ENCODE measurements at regions not wholly inside any gene's neighbourhood (a gene's known extent, or its start where the extent isn't known, plus 50 kb on each side); places are given as distances from the start of the nearest gene placed in this dataset.

DNA sequence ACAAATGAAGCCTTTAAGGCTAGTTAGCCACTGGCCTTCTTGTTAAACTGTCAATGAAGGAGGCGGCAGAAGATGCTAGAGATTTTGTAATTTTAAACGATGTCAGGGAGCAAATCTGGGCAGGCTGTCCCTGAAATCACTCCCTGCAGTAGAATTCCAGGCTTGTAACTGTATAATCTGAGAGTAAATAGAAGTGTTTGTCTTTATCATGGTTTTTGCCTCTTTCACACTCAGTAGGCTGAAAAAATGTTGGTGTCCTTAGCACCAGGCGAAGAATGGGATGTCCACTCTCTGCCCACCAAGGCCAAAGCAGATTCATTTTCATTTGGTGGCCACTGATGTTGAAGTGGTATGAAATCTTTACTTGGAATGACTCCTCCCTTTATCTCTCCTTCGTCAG lies 136.9 kb upstream of the THSD7B start:
- Histone ChIP-seq H2AFZ (ENCODE audit: low read depth, low read length) (no peak overlapping the region), H3K4me2 (ENCODE audit: insufficient read depth, low read length) (no peak overlapping the region), H3K79me2 (ENCODE audit: insufficient read depth, low read length) (no peaks in the 10 kb centered on the region), H3K36me3 (ENCODE audit: insufficient read depth, low read length) (no peaks in the 10 kb centered on the region), H3K9me3 (ENCODE audit: insufficient read depth, low read length, severe bottlenecking) (no peaks in the 10 kb centered on the region), H3K9ac (ENCODE audit: low read depth, low read length) (no peak overlapping the region), H3K4me1 (ENCODE audit: insufficient read depth, low read length) (no peaks in the 10 kb centered on the region), H3K27ac (ENCODE audit: low read length) (no peak overlapping the region), H3K4me3 (ENCODE audit: low read depth in 1 of 2, low read length in 2 of 2) (no peak overlapping the region), H3K27me3 (ENCODE audit: insufficient read depth, low read length, poor library complexity) (peaks cover 26% of the 10 kb centered on the region), H4K20me1 (ENCODE audit: insufficient read depth, low read length) (no peaks in the 10 kb centered on the region)
- no peak for DNase-seq
- no peak for ATAC-seq (ENCODE audit: insufficient read depth, low read depth)
- TF ChIP-seq EZH2 (IDR thresholded peaks at IDR 0.05; ENCODE audit: borderline replicate concordance, low read depth, low read length, severe bottlenecking), result no peak
- TF ChIP-seq, protein P1, sequence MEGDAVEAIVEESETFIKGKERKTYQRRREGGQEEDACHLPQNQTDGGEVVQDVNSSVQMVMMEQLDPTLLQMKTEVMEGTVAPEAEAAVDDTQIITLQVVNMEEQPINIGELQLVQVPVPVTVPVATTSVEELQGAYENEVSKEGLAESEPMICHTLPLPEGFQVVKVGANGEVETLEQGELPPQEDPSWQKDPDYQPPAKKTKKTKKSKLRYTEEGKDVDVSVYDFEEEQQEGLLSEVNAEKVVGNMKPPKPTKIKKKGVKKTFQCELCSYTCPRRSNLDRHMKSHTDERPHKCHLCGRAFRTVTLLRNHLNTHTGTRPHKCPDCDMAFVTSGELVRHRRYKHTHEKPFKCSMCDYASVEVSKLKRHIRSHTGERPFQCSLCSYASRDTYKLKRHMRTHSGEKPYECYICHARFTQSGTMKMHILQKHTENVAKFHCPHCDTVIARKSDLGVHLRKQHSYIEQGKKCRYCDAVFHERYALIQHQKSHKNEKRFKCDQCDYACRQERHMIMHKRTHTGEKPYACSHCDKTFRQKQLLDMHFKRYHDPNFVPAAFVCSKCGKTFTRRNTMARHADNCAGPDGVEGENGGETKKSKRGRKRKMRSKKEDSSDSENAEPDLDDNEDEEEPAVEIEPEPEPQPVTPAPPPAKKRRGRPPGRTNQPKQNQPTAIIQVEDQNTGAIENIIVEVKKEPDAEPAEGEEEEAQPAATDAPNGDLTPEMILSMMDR (IDR thresholded peaks at IDR 0.05; ENCODE audit: borderline replicate concordance, extremely low read depth, low read length, poor library complexity, severe bottlenecking), result no peak

DNA sequence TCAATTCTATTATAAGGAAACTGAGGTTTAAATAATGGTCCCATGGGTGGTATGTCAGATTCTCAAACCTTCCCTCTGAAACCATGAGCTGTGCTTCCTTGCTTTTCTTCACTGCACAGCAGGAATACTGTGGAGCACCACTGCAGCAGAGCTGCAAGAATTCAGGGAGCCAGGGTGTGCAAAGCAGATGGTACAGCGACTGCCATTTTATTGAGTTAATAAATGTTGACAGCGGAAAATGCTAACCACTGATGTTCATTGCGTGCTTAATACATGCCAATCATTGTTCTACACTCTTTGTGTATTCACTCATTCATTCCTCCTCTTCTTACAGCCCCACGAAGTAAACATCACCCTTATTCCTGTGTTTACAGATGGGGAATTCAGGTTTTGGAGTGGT lies 152.2 kb upstream of the THSD7B start:
- DNase-seq, result no peak
- Histone ChIP-seq H3K4me3 (ENCODE audit: low read depth in 1 of 2, low read length in 2 of 2) (no peak overlapping the region), H2AFZ (ENCODE audit: low read depth, low read length) (no peak overlapping the region), H3K27me3 (ENCODE audit: insufficient read depth, low read length, poor library complexity) (peaks cover 4% of the 10 kb centered on the region), H3K9me3 (ENCODE audit: insufficient read depth, low read length, severe bottlenecking) (no peaks in the 10 kb centered on the region), H3K27ac (ENCODE audit: low read length) (no peak overlapping the region), H3K36me3 (ENCODE audit: insufficient read depth, low read length) (no peaks in the 10 kb centered on the region), H4K20me1 (ENCODE audit: insufficient read depth, low read length) (no peaks in the 10 kb centered on the region), H3K79me2 (ENCODE audit: insufficient read depth, low read length) (no peaks in the 10 kb centered on the region), H3K4me1 (ENCODE audit: insufficient read depth, low read length) (no peaks in the 10 kb centered on the region), H3K9ac (ENCODE audit: low read depth, low read length) (no peak overlapping the region), H3K4me2 (ENCODE audit: insufficient read depth, low read length) (no peak overlapping the region)
- no peak for ATAC-seq (ENCODE audit: insufficient read depth, low read depth)
- TF ChIP-seq EZH2 (IDR thresholded peaks at IDR 0.05; ENCODE audit: borderline replicate concordance, low read depth, low read length, severe bottlenecking), result no peak
- TF ChIP-seq, protein P1 (IDR thresholded peaks at IDR 0.05; ENCODE audit: borderline replicate concordance, extremely low read depth, low read length, poor library complexity, severe bottlenecking), result no peak

DNA sequence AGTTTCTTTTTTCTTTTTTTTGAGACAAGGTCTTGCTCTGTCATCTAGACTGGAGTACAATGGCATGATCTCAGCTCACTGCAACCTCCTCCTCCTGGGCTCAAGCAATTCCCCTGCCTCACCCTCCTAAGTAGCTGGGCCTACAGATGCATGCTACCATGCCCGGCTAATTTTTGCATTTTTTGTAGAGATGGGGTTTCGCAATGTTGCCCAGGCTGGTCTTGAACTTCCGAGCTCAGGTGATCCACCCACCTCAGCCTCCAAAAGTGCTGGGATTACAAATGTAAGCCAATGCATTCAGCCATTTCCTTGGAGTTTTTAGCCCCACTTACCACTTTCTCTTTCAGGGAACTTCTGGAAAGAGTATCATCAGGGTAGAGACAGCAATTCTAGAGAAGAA lies 153.3 kb upstream of the THSD7B start:
- no peaks in the 10 kb centered on the region for H3K36me3 ChIP-seq (ENCODE audit: insufficient read depth, low read length)
- no peak overlapping the region for H3K27ac ChIP-seq (ENCODE audit: low read length)
- no peak overlapping the region for H2AFZ ChIP-seq (ENCODE audit: low read depth, low read length)
- DNase-seq (no peak), ATAC-seq (ENCODE audit: insufficient read depth, low read depth) (no peak)
- H3K4me1 ChIP-seq (ENCODE audit: insufficient read depth, low read length), result no peaks in the 10 kb centered on the region
- H3K27me3 ChIP-seq (ENCODE audit: insufficient read depth, low read length, poor library complexity), result peaks cover 4% of the 10 kb centered on the region
- TF ChIP-seq, protein P1 (IDR thresholded peaks at IDR 0.05; ENCODE audit: borderline replicate concordance, extremely low read depth, low read length, poor library complexity, severe bottlenecking), result no peak
- TF ChIP-seq EZH2 (IDR thresholded peaks at IDR 0.05; ENCODE audit: borderline replicate concordance, low read depth, low read length, severe bottlenecking), result no peak
- H3K9ac ChIP-seq (ENCODE audit: low read depth, low read length), result no peak overlapping the region
- H3K79me2 ChIP-seq (ENCODE audit: insufficient read depth, low read length), result no peaks in the 10 kb centered on the region
- H3K4me3 ChIP-seq (ENCODE audit: low read depth in 1 of 2, low read length in 2 of 2), result no peak overlapping the region
- H3K4me2 ChIP-seq (ENCODE audit: insufficient read depth, low read length), result no peak overlapping the region
- no peaks in the 10 kb centered on the region for H3K9me3 ChIP-seq (ENCODE audit: insufficient read depth, low read length, severe bottlenecking)
- H4K20me1 ChIP-seq (ENCODE audit: insufficient read depth, low read length), result no peaks in the 10 kb centered on the region

DNA sequence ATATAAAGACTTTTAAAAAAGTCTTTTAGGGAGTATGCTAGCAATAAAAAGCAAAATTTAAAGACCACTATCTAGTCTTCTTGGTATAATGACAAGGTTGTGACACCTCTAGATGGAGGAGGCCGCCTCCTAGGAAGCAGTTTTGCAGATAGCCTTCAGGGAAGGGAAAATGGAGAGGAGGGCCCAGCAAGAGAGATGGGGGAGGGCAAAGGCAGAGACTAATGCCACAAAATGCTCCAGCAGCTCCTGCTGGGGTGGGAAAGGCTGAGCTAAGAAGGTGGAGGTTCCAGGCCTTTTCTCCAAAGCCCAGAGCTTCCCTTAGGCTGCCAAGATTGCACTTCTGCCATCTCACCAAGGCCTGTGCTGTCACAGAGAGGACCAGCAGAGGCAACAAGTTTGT lies 153.9 kb upstream of the THSD7B start:
- H3K27me3 ChIP-seq (ENCODE audit: insufficient read depth, low read length, poor library complexity), result peaks cover 4% of the 10 kb centered on the region
- H3K4me2 ChIP-seq (ENCODE audit: insufficient read depth, low read length), result no peak overlapping the region
- H3K27ac ChIP-seq (ENCODE audit: low read length), result no peak overlapping the region
- ATAC-seq (ENCODE audit: insufficient read depth, low read depth) (no peak), DNase-seq (no peak)
- no peaks in the 10 kb centered on the region for H4K20me1 ChIP-seq (ENCODE audit: insufficient read depth, low read length)
- H2AFZ ChIP-seq (ENCODE audit: low read depth, low read length), result no peak overlapping the region
- H3K9me3 ChIP-seq (ENCODE audit: insufficient read depth, low read length, severe bottlenecking), result no peaks in the 10 kb centered on the region
- no peak for TF ChIP-seq EZH2 (IDR thresholded peaks at IDR 0.05; ENCODE audit: borderline replicate concordance, low read depth, low read length, severe bottlenecking)
- TF ChIP-seq, protein P1 (IDR thresholded peaks at IDR 0.05; ENCODE audit: borderline replicate concordance, extremely low read depth, low read length, poor library complexity, severe bottlenecking), result no peak
- no peak overlapping the region for H3K4me3 ChIP-seq (ENCODE audit: low read depth in 1 of 2, low read length in 2 of 2)
- no peaks in the 10 kb centered on the region for H3K79me2 ChIP-seq (ENCODE audit: insufficient read depth, low read length)
- H3K9ac ChIP-seq (ENCODE audit: low read depth, low read length), result no peak overlapping the region
- H3K36me3 ChIP-seq (ENCODE audit: insufficient read depth, low read length), result no peaks in the 10 kb centered on the region
- H3K4me1 ChIP-seq (ENCODE audit: insufficient read depth, low read length), result no peaks in the 10 kb centered on the region

All from DND-41 (cell line).